CD4-positive, alpha-beta T cell treated with Interleukin-4 for 4 hours (primary cell): ENCODE measurements at regions not wholly inside any gene's neighbourhood (a gene's known extent, or its start where the extent isn't known, plus 50 kb on each side); places are given as distances from the start of the nearest gene placed in this dataset.

Experiments used
- DNase-seq: peaks from one replicate; pipeline ENCODE4 v3.0.0-alpha.2; 2020

DNA sequence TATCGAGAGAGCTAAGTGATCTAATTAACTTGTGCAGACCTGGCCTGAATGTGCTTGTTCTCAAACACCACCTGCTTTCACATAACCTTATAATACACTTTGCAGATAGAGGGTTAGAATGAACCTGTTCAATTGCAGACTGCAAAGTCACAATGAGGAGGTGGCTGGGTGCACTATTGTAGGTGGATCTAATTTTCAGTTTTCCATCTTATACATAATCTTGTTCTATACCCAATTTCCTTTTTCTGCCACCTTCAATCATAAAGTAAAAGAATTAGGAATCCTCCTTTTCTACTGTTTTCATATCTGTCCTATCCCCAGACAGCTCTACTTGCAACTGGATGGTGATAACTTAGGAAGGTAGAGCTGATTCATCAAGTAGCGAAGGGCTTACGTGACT, 68.8 kb upstream of the APC start:
- no peak for DNase-seq

DNA sequence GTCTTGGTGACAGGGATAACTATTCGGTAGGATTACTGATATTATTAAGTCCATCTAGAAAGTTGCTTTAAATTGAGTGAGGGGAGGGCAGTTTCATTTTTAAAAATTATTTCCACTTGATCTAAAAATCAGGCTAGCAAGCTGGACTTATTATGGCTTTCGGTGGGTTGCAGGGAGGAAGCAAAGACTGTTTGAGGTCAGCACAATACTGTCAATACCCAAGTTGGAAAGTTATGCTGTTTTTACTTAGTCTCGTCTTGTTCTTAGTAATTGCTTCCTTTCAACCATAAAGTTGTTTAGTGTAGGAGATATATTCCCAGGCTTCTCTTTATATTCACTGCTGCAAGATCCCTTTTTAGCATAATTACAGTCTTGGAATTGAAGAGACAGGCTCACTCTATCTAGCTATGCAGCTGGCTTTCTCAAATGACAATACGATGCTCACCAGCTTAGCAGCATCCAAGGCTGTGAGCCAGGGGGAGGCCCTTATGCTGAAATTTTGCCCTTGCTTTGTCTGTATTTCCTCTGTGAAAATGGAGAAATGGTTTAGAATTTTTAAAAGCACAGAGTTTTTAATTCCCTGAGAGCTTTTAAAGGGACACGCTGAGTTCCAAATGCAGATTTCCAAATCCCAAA, 68.2 kb upstream of the APC start:
- DNase-seq, result no peak

- no peak for DNase-seq
Observed at GRCh38 chr5:112671687-112672086, 66.0 kb upstream of the APC start.

GRCh38 chr5:112681481-112681908, 56.2 kb upstream of the APC start:
- no peak for DNase-seq

GRCh38 chr5:112682621-112683061, 55.0 kb upstream of the APC start:
- no peak for DNase-seq

GRCh38 chr5:112684121-112684520, 53.6 kb upstream of the APC start:
- no peak for DNase-seq

- no peak for DNase-seq
Observed at GRCh38 chr5:112684737-112685136, 52.9 kb upstream of the APC start.

GRCh38 chr5:112685386-112685785, 52.3 kb upstream of the APC start:
- no peak for DNase-seq

DNA sequence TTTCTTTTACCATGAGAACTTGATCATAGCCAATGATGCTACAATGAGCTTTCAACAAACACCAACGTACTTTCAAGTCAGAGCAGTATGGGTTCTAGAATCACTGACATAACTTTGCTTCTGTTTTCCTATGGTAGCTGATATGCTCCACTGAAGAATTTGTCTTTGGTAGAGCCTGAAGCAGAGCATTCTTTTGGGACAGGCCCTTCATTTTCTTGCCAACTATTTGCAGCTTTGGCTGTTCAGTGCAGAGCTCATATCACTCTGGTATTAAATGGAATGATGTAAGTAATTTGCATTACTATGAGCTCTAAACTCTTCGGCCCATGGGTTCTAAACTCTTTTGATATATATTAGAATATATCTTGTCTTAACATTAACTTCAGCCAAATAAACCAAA, 51.8 kb upstream of the APC start:
- no peak for DNase-seq

- DNase-seq, result no peak
Observed at GRCh38 chr5:112686675-112687074, 51.0 kb upstream of the APC start.

DNA sequence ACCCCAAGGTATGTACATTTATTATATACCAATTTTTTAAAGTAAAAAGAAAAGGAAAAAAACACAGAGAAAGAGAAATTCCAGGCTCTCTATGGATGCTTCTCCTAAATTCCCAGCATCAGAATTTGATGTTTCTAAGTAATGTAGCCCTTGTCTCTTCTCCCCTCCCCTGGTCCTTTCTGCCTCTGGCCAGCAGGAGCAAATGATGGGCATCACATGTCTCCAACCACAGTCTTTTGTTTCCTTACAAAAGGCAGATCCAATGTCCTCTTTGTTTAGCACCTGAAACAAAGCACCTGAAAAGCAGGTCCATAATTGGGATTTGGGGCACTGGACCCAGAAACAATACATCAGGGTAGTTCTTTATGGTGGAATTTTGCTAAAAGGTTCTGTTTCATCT, 50.4 kb upstream of the APC start:
- DNase-seq, result no peak
